ENCODE measurements at regions not wholly inside any gene's neighbourhood (a gene's known extent, or its start where the extent isn't known, plus 50 kb on each side); places are given as distances from the start of the nearest gene placed in this dataset.
"Not testable (repeated sequence)": the region's sequence is repeated elsewhere in the genome, so short reads cannot be mapped to it uniquely, and the experiment has no call there.

- no peak for DNase-seq
Observed at GRCh38 chr3:139202226-139202958, 141.4 kb upstream of the MRPS22 start.

- no peak for DNase-seq
Observed at GRCh38 chr3:139202959-139203349, 140.9 kb upstream of the MRPS22 start.

DNA sequence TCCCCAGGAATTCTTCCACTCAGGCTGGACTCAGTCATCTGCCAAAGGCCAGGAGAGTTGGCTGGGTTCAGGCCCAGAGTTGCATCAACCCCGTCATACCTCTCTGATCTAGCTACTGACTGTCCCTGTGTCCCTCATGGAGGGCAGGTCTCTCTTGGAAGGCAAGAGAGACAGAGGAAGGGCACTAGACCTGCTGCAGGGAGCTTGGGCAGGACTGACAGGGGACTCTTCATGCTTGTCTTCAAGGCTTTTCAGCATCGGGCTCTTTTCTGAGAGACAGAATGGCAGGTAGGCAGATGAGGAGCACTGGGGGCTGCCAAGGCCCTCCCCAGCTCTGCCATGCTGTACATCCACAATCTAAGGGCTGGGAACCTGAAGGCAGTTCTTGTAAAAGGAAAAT, 140.1 kb upstream of the MRPS22 start:
- DNase-seq = no peak

DNA sequence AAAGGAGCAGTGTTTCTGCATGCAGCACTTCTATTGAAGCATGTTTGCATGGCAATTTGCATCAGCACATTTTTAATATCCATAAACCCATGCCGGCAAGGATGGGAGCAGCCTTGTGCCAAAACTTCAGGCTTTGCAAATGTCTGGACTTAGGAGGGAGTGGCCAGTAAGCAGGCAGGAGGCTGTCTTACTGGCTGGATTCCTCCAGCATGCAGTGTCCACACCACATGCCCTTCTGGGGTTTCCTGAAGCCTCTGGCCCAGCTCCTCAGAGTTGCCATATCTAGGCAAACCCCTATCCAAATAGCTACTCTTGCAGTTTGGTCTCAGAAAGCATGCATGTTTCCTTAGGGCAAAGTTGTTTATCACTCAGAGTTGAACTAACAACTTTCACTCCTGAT, 139.1 kb upstream of the MRPS22 start:
- DNase-seq = no peak

DNA sequence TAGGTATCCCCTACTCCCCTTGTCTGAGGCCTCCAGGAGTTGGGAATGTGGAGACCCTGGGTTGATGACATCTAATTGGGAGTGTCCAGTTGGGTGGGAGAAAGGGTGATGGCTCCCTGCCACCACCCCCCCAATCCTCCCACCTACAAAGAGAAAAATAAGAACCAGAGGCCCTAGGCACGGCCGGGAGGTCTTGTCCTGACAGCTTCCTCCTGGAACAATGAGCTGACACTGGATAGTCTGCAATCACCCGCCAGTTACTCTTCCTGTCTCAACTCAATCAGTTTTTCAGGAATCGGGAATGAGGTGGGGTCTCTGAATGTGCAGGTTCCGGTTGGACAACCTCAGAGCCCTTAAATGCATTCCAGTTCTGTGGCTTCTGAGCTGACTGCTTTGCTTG, 129.9 kb upstream of the MRPS22 start:
- DNase-seq = no peak

GRCh38 chr3:139216958-139217357, 126.9 kb upstream of the MRPS22 start:
- DNase-seq = no peak

- DNase-seq = no peak
Observed at GRCh38 chr3:139217633-139218032, 126.2 kb upstream of the MRPS22 start.

DNA sequence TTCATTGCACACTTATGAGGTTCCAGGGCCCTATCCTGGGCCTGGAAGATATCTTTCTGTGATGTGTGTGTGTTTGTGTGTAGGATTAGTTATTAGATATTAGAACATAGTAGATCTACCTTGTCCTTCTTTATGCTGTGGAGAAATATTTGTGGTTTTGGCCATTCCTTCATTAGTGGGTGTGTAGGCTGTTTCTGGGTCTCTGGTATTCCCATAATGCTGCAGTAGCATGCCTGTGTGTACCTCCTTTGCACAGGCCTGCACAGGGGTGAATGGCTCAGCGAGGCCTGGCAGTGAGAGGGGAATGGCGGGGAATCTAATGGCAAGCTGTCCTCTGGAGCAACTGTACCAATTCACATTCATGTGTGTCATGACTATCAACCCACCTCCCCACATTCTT, 125.8 kb upstream of the MRPS22 start:
- DNase-seq = no peak

GRCh38 chr3:139219463-139219862, 124.4 kb upstream of the MRPS22 start:
- no peak for DNase-seq

GRCh38 chr3:139222100-139222657, 121.6 kb upstream of the MRPS22 start:
- DNase-seq = no peak

- no peak for DNase-seq
Observed at GRCh38 chr3:139225548-139225947, 118.3 kb upstream of the MRPS22 start.

DNA sequence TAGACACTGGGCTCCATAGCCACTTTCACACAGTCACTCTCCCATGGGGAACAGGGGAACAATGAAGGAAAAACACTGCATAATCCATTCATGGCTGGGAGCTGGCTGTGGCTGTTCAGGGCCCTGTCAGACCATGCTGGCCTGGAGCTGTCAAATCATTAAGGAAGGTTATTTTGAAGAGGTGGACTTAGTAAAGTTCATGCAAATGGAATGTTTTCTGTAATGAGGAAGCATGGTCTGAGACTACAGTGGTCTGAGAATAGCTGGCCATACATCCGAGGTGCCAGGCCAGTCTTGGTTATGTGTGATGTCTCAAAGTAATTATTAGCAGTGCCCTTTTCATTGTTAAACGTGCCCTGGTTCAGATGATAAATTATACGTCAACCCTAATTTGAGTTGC, 117.1 kb upstream of the MRPS22 start:
- DNase-seq = no peak

GRCh38 chr3:139227165-139227564, 116.7 kb upstream of the MRPS22 start:
- DNase-seq = no peak

GRCh38 chr3:139227827-139228226, 116.0 kb upstream of the MRPS22 start:
- DNase-seq = no peak

DNA sequence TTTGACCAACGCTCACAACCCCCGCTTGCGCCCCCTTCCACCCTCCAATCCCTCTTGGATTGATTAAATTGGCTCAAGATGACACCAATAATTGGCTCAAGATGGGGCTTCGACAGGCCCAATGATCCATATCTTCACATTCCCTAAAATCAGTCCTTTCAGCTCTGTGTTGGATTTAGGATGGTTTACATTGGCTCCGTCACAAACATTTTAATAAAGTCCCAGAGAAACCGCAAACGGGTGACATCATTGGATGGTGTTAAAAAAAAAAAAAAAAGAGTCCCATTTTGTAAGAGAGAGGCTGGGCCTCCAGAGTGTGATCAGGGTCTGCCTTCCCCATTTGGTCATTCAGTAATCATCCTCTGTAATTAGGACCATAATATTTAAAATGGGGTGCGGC, 113.4 kb upstream of the MRPS22 start:
- no peak for DNase-seq

DNA sequence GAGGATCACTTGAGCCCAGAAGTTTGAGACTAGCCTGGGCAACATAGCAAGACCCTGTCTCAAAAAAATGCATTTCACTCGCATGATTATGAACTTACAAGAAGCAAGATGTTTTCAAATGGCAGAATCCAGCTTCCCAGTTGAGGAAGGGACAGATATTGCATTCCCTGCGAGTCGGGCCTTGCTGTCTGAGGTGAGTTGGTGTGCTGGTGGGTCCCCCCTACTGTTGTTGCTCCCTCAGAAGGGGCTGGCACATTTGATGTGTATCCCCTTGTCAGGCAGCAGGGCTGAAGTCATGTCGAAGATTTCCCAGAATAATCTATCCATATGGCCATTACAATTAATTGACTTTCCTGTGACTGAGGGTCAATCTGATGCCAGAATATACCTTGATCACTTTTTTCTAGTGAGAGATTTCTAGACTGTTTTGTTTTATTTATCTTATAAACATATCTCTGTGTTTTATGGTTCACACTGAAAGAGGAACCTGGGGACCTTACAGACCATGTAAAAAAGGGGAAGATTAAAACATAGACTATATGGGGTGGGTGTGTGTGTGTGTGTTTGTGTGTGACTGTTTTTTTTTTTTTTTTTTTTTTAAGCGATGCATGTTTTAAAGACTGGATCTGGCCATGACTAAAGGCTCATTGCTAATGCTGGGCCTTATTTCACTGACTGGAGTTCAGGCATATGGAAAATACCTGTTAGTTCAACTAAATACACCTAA, 112.1 kb upstream of the MRPS22 start:
- no peak for DNase-seq

- not testable (repeated sequence) for DNase-seq
Observed at GRCh38 chr3:139232341-139232740, 111.5 kb upstream of the MRPS22 start.

GRCh38 chr3:139234491-139234890, 109.3 kb upstream of the MRPS22 start:
- DNase-seq = no peak

GRCh38 chr3:139235192-139235591, 108.6 kb upstream of the MRPS22 start:
- no peak for DNase-seq

GRCh38 chr3:139236336-139236735, 107.5 kb upstream of the MRPS22 start:
- no peak for DNase-seq

DNA sequence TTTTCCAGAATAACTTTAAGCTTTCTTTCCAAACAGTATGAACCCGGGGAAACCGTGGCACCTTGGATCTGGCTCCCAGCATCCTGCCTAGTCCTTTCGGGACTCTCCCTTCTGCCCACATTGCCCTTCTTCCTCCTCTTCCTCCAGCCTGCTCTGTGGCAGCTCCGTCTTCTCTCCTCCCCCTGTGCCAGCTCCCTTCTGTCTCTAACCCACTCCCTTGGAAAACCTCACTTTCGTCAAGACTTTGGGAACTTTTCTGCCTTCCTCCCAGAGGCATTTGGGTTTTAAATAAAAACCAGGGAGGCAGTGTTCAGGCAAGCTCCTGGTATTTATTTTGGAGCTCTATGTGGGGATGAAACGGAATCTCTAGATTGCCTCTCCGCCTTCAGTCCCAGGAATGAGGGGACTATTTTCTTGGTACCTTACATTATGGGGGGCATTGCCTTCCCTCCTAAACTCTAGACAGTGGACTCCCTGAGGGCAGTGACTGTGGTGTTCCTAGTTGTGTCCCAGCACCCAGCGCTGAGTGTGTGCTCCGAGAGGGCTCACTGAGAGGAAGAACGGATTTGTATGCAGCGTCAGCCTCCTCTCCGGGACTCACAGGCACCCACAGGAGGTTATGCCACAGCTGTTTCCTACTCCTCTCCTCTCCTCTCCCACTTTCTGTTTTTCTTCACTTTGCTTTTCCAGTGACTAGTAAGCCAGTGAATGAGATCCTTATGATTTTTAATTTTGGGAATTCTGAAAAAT, 105.4 kb upstream of the MRPS22 start:
- DNase-seq = no peak

DNA sequence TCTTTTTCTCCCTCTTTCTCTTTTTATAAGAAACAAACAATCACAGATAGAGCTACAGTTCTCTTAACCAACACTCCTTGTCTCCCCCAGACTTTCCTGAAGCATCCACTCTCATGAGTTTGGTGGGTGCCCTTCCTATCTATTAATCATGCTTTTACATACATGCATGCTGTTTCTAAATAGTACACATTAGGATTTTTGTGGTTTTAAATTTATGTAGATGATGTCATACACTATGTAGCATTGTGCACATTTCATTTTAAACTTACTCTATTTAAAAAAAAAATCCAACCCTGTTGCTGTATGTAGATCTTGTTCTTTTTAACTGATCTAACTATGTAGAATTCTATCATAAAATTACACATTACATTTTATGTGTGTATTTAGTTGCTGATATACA, 104.3 kb upstream of the MRPS22 start:
- no peak for DNase-seq

DNA sequence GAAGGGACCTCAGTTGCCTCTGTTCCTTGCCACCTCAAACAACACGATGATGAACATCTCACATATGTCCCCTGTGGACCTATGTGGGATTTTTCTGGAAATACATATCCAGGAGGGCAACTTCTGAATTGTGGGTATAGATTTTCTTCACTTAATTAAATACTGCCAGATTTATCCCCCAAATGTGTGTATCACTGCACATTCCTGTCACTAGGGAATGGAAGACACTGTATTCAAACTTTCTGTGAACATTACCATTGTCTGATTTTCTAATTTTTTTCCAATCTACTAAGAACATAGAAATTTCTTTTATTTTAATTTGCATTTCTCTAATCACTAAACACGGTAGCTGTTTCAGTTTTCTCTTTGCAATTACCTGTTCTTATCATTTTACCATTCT, 102.0 kb upstream of the MRPS22 start:
- DNase-seq = no peak

- no peak for DNase-seq
Observed at GRCh38 chr3:139243710-139244109, 100.1 kb upstream of the MRPS22 start.

Data from CD4-positive, alpha-beta T cell treated with Interleukin-4 for 4 hours (primary cell).